ENCODE measurements at regions not wholly inside any gene's neighbourhood (a gene's known extent, or its start where the extent isn't known, plus 50 kb on each side); places are given as distances from the start of the nearest gene placed in this dataset.
"Not testable (repeated sequence)": the region's sequence is repeated elsewhere in the genome, so short reads cannot be mapped to it uniquely, and the experiment has no call there.

- DNase-seq (ENCODE audit: low spot score): no peak
Measured at GRCh38 chr19:56894626-56895025, 54.1 kb upstream of the PEG3 start.

- DNase-seq (ENCODE audit: low spot score): no peak
Measured at GRCh38 chr19:56896095-56896494, 55.6 kb upstream of the PEG3 start.

GRCh38 chr19:56899943-56900342 lies 59.4 kb upstream of the PEG3 start:
- no peak for DNase-seq (ENCODE audit: low spot score)

GRCh38 chr19:56900573-56901097 lies 60.1 kb upstream of the PEG3 start:
- no peak for DNase-seq (ENCODE audit: low spot score)

GRCh38 chr19:56905631-56906150 lies 65.2 kb upstream of the PEG3 start:
- no peak for DNase-seq (ENCODE audit: low spot score)

- no peak for DNase-seq (ENCODE audit: low spot score)
Measured at GRCh38 chr19:56912401-56913112, 72.0 kb upstream of the PEG3 start.

GRCh38 chr19:56913113-56913455 lies 72.6 kb upstream of the PEG3 start:
- not testable (repeated sequence) for DNase-seq (ENCODE audit: low spot score)

- no peak for DNase-seq (ENCODE audit: low spot score)
Measured at GRCh38 chr19:56916528-56916927, 76.0 kb upstream of the PEG3 start.

- no peak for DNase-seq (ENCODE audit: low spot score)
Measured at GRCh38 chr19:56917529-56917928, 77.0 kb upstream of the PEG3 start.

- no peak for DNase-seq (ENCODE audit: low spot score)
Measured at GRCh38 chr19:56917998-56918397, 77.5 kb upstream of the PEG3 start.

GRCh38 chr19:56918682-56919307 lies 78.3 kb upstream of the PEG3 start:
- no peak for DNase-seq (ENCODE audit: low spot score)

GRCh38 chr19:56919308-56919995 lies 78.9 kb upstream of the PEG3 start:
- no peak for DNase-seq (ENCODE audit: low spot score)

GRCh38 chr19:56926094-56926493 lies 85.6 kb upstream of the PEG3 start:
- DNase-seq (ENCODE audit: low spot score): not testable (repeated sequence)

- no peak for DNase-seq (ENCODE audit: low spot score)
Measured at GRCh38 chr19:56927294-56927693, 86.8 kb upstream of the PEG3 start.

- no peak for DNase-seq (ENCODE audit: low spot score)
Measured at GRCh38 chr19:56927791-56928207, 87.3 kb upstream of the PEG3 start.

GRCh38 chr19:56930647-56931535 lies 90.4 kb upstream of the PEG3 start:
- no peak for DNase-seq (ENCODE audit: low spot score)

- DNase-seq (ENCODE audit: low spot score): no peak
Measured at GRCh38 chr19:56933014-56933705, 92.6 kb upstream of the PEG3 start.

GRCh38 chr19:56934438-56935090 lies 94.0 kb upstream of the PEG3 start:
- no peak for DNase-seq (ENCODE audit: low spot score)

- DNase-seq (ENCODE audit: low spot score): no peak
Measured at GRCh38 chr19:56939951-56940350, 99.4 kb upstream of the PEG3 start.

- no peak for DNase-seq (ENCODE audit: low spot score)
Measured at GRCh38 chr19:56942756-56943155, 102.2 kb upstream of the PEG3 start.
